ENCODE measurements at regions not wholly inside any gene's neighbourhood (a gene's known extent, or its start where the extent isn't known, plus 50 kb on each side); places are given as distances from the start of the nearest gene placed in this dataset.

DNA sequence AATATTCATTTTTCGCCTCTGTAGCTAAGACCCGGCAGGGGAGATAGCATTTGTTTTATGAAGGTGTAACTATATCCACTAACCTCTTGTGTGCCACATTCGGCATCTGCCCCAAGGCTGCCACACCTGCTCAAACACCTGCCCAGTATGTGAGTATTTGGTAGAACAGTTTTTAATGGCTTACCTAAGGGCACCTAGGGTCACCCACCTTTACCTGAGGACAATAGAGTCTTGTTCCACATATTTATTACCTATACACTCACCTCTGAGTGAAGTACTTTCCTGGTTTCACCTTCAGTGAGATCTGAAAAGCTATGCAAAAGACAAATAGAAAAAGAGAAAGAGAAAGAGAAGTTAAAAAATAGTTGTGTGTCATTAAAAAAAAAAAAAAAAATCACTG, 68.0 kb upstream of the PIP5K1B start:
- TF ChIP-seq, protein P1, sequence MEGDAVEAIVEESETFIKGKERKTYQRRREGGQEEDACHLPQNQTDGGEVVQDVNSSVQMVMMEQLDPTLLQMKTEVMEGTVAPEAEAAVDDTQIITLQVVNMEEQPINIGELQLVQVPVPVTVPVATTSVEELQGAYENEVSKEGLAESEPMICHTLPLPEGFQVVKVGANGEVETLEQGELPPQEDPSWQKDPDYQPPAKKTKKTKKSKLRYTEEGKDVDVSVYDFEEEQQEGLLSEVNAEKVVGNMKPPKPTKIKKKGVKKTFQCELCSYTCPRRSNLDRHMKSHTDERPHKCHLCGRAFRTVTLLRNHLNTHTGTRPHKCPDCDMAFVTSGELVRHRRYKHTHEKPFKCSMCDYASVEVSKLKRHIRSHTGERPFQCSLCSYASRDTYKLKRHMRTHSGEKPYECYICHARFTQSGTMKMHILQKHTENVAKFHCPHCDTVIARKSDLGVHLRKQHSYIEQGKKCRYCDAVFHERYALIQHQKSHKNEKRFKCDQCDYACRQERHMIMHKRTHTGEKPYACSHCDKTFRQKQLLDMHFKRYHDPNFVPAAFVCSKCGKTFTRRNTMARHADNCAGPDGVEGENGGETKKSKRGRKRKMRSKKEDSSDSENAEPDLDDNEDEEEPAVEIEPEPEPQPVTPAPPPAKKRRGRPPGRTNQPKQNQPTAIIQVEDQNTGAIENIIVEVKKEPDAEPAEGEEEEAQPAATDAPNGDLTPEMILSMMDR (IDR thresholded peaks at IDR 0.05): no peak
- no peak for TF ChIP-seq POLR2A (IDR thresholded peaks at IDR 0.05)
